H9 (cell line): ENCODE measurements at regions not wholly inside any gene's neighbourhood (a gene's known extent, or its start where the extent isn't known, plus 50 kb on each side); places are given as distances from the start of the nearest gene placed in this dataset.

ENCODE experiments used
- DNase-seq: peaks from one replicate; pipeline ENCODE4 v3.0.0-alpha.2; 2017
- H2AFZ ChIP-seq: one replicate; pipeline ENCODE4 v1.6.1; 2013; ENCODE audit warnings: mild to moderate bottlenecking, low read length, control low read depth, moderate library complexity
- H2AK5ac ChIP-seq: 2 replicates; pipeline ENCODE4 v1.6.1; 2013; ENCODE audit warnings: low read length, control low read depth, mixed read lengths; ENCODE audit not compliant: insufficient read length
- H2BK120ac ChIP-seq: one replicate; pipeline ENCODE4 v1.6.1; 2013; ENCODE audit warnings: low read depth, mild to moderate bottlenecking, low read length, control low read depth, inconsistent platforms; ENCODE audit not compliant: poor library complexity, severe bottlenecking
- H2BK12ac ChIP-seq: 2 replicates; pipeline ENCODE4 v1.6.1; 2013; ENCODE audit warnings: low read length, control low read depth, mixed read lengths, low read depth; ENCODE audit not compliant: insufficient read length
- H2BK15ac ChIP-seq: 2 replicates; pipeline ENCODE4 v1.6.1; 2013; ENCODE audit warnings: low read depth, low read length, control low read depth
- H2BK20ac ChIP-seq: one replicate; pipeline ENCODE4 v1.6.1; 2013; ENCODE audit warnings: low read depth, mild to moderate bottlenecking, low read length, control low read depth, inconsistent platforms; ENCODE audit not compliant: poor library complexity, severe bottlenecking
- H2BK5ac ChIP-seq: 2 replicates; pipeline ENCODE4 v1.6.1; 2013; ENCODE audit warnings: low read length, control low read depth, mixed read lengths; ENCODE audit not compliant: insufficient read length
- H3K14ac ChIP-seq: 2 replicates; pipeline ENCODE4 v1.6.1; 2013; ENCODE audit warnings: low read length, control low read depth; ENCODE audit not compliant: insufficient read depth
- H3K18ac ChIP-seq: 2 replicates; pipeline ENCODE4 v1.6.1; 2013; ENCODE audit warnings: low read depth, mild to moderate bottlenecking, mixed read lengths, low read length, control low read depth; ENCODE audit not compliant: insufficient read length
- H3K23ac ChIP-seq: 2 replicates; pipeline ENCODE4 v1.6.1; 2013; ENCODE audit warnings: low read length, control low read depth, mixed read lengths, low read depth; ENCODE audit not compliant: insufficient read length
- H3K23me2 ChIP-seq: 2 replicates; pipeline ENCODE4 v1.6.1; 2013; ENCODE audit warnings: low read depth, mild to moderate bottlenecking, mixed read lengths, low read length, control low read depth; ENCODE audit not compliant: insufficient read length, poor library complexity, severe bottlenecking
- H3K27ac ChIP-seq: 2 replicates; pipeline ENCODE4 v1.5.1; 2013; ENCODE audit warnings: low read length, control low read depth, mixed read lengths, low read depth; ENCODE audit not compliant: insufficient read length
- H3K27me3 ChIP-seq: 2 replicates; pipeline ENCODE4 v1.6.1; 2013; ENCODE audit warnings: low read length, control low read depth, inconsistent platforms; ENCODE audit not compliant: insufficient read depth
- H3K4ac ChIP-seq: 2 replicates; pipeline ENCODE4 v1.6.1; 2013; ENCODE audit warnings: low read depth, mild to moderate bottlenecking, control low read depth, inconsistent platforms, low read length, moderate library complexity
- H3K4me1 ChIP-seq: 2 replicates; pipeline ENCODE4 v1.6.1; 2013; ENCODE audit warnings: low read length, control low read depth, inconsistent platforms; ENCODE audit not compliant: insufficient read depth
- H3K4me2 ChIP-seq: 2 replicates; pipeline ENCODE4 v1.6.1; 2013; ENCODE audit warnings: low read length, control low read depth, mixed read lengths; ENCODE audit not compliant: insufficient read length, insufficient read depth
- H3K56ac ChIP-seq: 2 replicates; pipeline ENCODE4 v1.6.1; 2013; ENCODE audit warnings: low read depth, mild to moderate bottlenecking, mixed read lengths, low read length, control low read depth; ENCODE audit not compliant: insufficient read length
- H3K79me1 ChIP-seq: 2 replicates; pipeline ENCODE4 v1.6.1; 2013; ENCODE audit warnings: low read depth, mild to moderate bottlenecking, moderate library complexity, low read length, control low read depth, inconsistent platforms; ENCODE audit not compliant: insufficient read depth, poor library complexity, severe bottlenecking
- H3K79me2 ChIP-seq: 2 replicates; pipeline ENCODE4 v1.6.1; 2013; ENCODE audit warnings: low read length, control low read depth, inconsistent platforms; ENCODE audit not compliant: insufficient read depth
- H3K9ac ChIP-seq: 2 replicates; pipeline ENCODE4 v1.6.1; 2013; ENCODE audit warnings: low read length, control low read depth, mixed read lengths; ENCODE audit not compliant: insufficient read length; ENCODE audit errors: extremely low read depth
- H3K9me3 ChIP-seq: one replicate; pipeline ENCODE4 v1.6.1; 2013; ENCODE audit warnings: low read depth, low read length, inconsistent platforms; ENCODE audit not compliant: control insufficient read depth
- H3T11ph ChIP-seq: one replicate; pipeline ENCODE4 v1.6.1; 2013; ENCODE audit warnings: mild to moderate bottlenecking, low read length, control low read depth, inconsistent platforms
- H4K20me1 ChIP-seq: one replicate; pipeline ENCODE4 v1.6.1; 2013; ENCODE audit not compliant: control insufficient read depth, insufficient read length, insufficient read depth
- H4K5ac ChIP-seq: 2 replicates; pipeline ENCODE4 v1.6.1; 2013; ENCODE audit warnings: low read depth, mild to moderate bottlenecking, mixed read lengths, low read length, control low read depth; ENCODE audit not compliant: insufficient read length
- H4K8ac ChIP-seq: replicated peaks from 2 replicates; pipeline ENCODE4 v1.6.1; 2013; ENCODE audit warnings: low read length, control low read depth, mixed read lengths, low read depth; ENCODE audit not compliant: insufficient read length
- H4K91ac ChIP-seq: 2 replicates; pipeline ENCODE4 v1.6.1; 2013; ENCODE audit warnings: low read depth, mild to moderate bottlenecking, moderate library complexity, mixed read lengths, low read length, control low read depth; ENCODE audit not compliant: insufficient read length
- H3K27ac Mint-ChIP-seq, 3 experiments: 2 replicates in 2 of 3; 3 replicates in 1 of 3; pipeline ENCODE4 v1.8.0; 2020 to 2021; ENCODE audit warnings: mixed read lengths in 3 of 3, mild to moderate bottlenecking in 1 of 3, moderate library complexity in 1 of 3
- H3K27me3 Mint-ChIP-seq: 2 replicates; pipeline ENCODE4 v1.8.0; 2021; ENCODE audit warnings: low read depth, mild to moderate bottlenecking, moderate library complexity, mixed read lengths
- H3K36me3 Mint-ChIP-seq, 3 experiments: 2 replicates in 2 of 3; 3 replicates in 1 of 3; pipeline ENCODE4 v1.8.0; 2020 to 2021; ENCODE audit warnings: low read depth in 3 of 3, mixed read lengths in 3 of 3; ENCODE audit not compliant: insufficient read depth in 1 of 3
- H3K4me1 Mint-ChIP-seq, 2 experiments: 2 replicates each; pipeline ENCODE4 v1.8.0; 2020; ENCODE audit warnings: mixed read lengths in 2 of 2
- H3K4me3 Mint-ChIP-seq, 2 experiments: 2 replicates in 1 of 2; 3 replicates in 1 of 2; pipeline ENCODE4 v1.8.0; 2020 to 2021; ENCODE audit warnings: mild to moderate bottlenecking in 2 of 2, mixed read lengths in 2 of 2, moderate library complexity in 1 of 2
- H3K9me3 Mint-ChIP-seq, 2 experiments: 2 replicates in 1 of 2; 3 replicates in 1 of 2; pipeline ENCODE4 v1.8.0; 2020; ENCODE audit warnings: mild to moderate bottlenecking in 2 of 2, mixed read lengths in 2 of 2, moderate library complexity in 1 of 2
- WGBS: extraction: QIAGEN DNeasy Blood & Tissue Kit; methylation state at CpG from one replicate; pipeline ENCODE4 v1.1.7; 2013; ENCODE audit warnings: missing lambda C conversion rate, low lambda C conversion rate, mixed read lengths; ENCODE audit not compliant: insufficient read length; ENCODE audit errors: extremely low coverage; 5-methylcytosine and 5-hydroxymethylcytosine counted together
- TF ChIP-seq, protein P1 (sequence below): fragments of 200-600 bp; sonication (generic); conservative IDR thresholded peaks from 3 replicates; pipeline ENCODE4 v1.8.0; 2021; ENCODE audit warnings: antibody characterized with exemption, mild to moderate bottlenecking

DNA sequence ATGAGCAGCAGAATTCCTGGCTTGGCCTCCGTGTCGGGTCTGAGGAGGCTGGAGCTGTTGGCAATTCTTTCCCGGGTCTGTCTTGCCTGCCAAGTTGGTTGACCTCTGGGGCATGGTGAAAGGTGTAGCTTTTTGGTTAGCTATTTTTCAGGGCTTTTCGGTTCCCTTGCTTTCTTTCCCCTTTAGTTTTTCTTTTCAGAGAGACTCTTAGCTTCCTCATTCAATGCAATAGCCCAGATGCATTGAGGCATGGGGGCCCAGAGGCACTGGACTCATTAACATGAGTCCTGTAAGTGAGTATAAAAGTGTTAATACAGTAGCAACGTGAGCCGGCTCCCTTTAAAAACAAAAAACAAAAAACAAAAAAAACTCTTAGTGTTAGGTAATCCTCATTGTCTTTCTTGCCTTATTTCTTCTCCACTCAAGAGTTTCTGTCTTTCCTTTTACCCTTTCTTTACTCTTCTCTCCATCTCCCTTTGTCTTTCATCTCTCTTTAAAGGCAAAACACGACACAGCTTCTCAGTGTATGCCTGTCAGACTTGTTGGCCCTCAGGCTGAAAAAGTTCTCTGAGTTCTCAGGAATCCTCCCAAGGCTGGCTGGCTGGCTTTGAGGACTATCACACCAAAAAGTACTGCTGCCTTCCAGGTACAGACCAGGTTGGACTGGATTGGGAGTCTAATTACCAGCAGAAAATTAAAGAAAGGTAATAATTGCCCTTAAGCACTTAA, 289.9 kb upstream of the TUT7 start:
- H3K56ac ChIP-seq, result no peak overlapping the region
- H3K27me3 Mint-ChIP-seq, result peaks cover 1% of the 10 kb centered on the region; the same call in 1 of the 2 replicates
- no peaks in the 10 kb centered on the region for H3K79me2 ChIP-seq
- no peak overlapping the region for H2BK15ac ChIP-seq
- H2BK20ac ChIP-seq, result no peak overlapping the region
- H2BK5ac ChIP-seq, result no peak overlapping the region
- H3K79me1 ChIP-seq, result no peaks in the 10 kb centered on the region
- H2AK5ac ChIP-seq, result no peak overlapping the region
- no peaks in the 10 kb centered on the region for H3K27me3 ChIP-seq
- peak overlapping the region in 1 of 3 experiments; percentile 69; a peak in 2 of 7 replicates for H3K27ac Mint-ChIP-seq
- no peak overlapping the region for H3T11ph ChIP-seq
- no peaks in the 10 kb centered on the region for H3K9me3 ChIP-seq
- H3K4me2 ChIP-seq, result no peak overlapping the region
- no peak overlapping the region for H2AFZ ChIP-seq
- TF ChIP-seq, protein P1, sequence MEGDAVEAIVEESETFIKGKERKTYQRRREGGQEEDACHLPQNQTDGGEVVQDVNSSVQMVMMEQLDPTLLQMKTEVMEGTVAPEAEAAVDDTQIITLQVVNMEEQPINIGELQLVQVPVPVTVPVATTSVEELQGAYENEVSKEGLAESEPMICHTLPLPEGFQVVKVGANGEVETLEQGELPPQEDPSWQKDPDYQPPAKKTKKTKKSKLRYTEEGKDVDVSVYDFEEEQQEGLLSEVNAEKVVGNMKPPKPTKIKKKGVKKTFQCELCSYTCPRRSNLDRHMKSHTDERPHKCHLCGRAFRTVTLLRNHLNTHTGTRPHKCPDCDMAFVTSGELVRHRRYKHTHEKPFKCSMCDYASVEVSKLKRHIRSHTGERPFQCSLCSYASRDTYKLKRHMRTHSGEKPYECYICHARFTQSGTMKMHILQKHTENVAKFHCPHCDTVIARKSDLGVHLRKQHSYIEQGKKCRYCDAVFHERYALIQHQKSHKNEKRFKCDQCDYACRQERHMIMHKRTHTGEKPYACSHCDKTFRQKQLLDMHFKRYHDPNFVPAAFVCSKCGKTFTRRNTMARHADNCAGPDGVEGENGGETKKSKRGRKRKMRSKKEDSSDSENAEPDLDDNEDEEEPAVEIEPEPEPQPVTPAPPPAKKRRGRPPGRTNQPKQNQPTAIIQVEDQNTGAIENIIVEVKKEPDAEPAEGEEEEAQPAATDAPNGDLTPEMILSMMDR, result no peak
- peaks cover 17 to 25% of the 10 kb centered on the region in 2 experiments for H3K4me1 Mint-ChIP-seq
- H3K4me1 ChIP-seq, result peaks cover 3% of the 10 kb centered on the region; the same call in 1 of the 2 replicates
- H3K23me2 ChIP-seq, result no peaks in the 10 kb centered on the region
- no peaks in the 10 kb centered on the region for H3K36me3 Mint-ChIP-seq
- no peak for DNase-seq
- no peak overlapping the region for H4K91ac ChIP-seq
- no CpG with 5 or more reads among the region's 7 CpGs for WGBS
- H2BK12ac ChIP-seq, result no peak overlapping the region
- no peak overlapping the region for H3K18ac ChIP-seq
- no peak overlapping the region for H3K4ac ChIP-seq
- no peak overlapping the region for H3K4me3 Mint-ChIP-seq
- H3K27ac ChIP-seq, result no peak overlapping the region
- no peaks in the 10 kb centered on the region for H3K9me3 Mint-ChIP-seq
- H3K23ac ChIP-seq, result no peak overlapping the region
- no peaks in the 10 kb centered on the region for H4K20me1 ChIP-seq
- H3K14ac ChIP-seq, result no peak overlapping the region; the same call in 1 of the 2 replicates
- no peak overlapping the region for H4K8ac ChIP-seq
- no peak overlapping the region for H3K9ac ChIP-seq
- no peak overlapping the region for H4K5ac ChIP-seq
- H2BK120ac ChIP-seq, result no peak overlapping the region
